Fibroblast of lung (primary cell): ENCODE measurements at regions not wholly inside any gene's neighbourhood (a gene's known extent, or its start where the extent isn't known, plus 50 kb on each side); places are given as distances from the start of the nearest gene placed in this dataset.

Source experiments
- CTCF ChIP-seq, 2 donors: IDR thresholded peaks in 1 of 2; conservative IDR thresholded peaks in 1 of 2; 1 replicate in 1 of 2; 2 replicates in 1 of 2; pipeline ENCODE4 v1.5.1; 2011 to 2012; ENCODE audit warnings: low read length in 2 of 2, control low read depth in 1 of 2, inconsistent platforms in 1 of 2, low read depth in 1 of 2, mild to moderate bottlenecking in 1 of 2
- EZH2 ChIP-seq: IDR thresholded peaks from 2 replicates; pipeline ENCODE4 v1.5.1; 2012; ENCODE audit warnings: low read length, control low read depth, mild to moderate bottlenecking; ENCODE audit errors: missing control alignments

- TF ChIP-seq CTCF (conservative IDR thresholded peaks at IDR 0.05 in 1 of 2, IDR thresholded peaks at IDR 0.05 in 1 of 2; ENCODE audit: low read depth in 1 of 2, low read length in 2 of 2) (no peak), EZH2 (no peak)
Measured at GRCh38 chr6:115474443-115475041, 586.1 kb downstream of the FRK start.
